ENCODE measurements at regions not wholly inside any gene's neighbourhood (a gene's known extent, or its start where the extent isn't known, plus 50 kb on each side); places are given as distances from the start of the nearest gene placed in this dataset.

DNA sequence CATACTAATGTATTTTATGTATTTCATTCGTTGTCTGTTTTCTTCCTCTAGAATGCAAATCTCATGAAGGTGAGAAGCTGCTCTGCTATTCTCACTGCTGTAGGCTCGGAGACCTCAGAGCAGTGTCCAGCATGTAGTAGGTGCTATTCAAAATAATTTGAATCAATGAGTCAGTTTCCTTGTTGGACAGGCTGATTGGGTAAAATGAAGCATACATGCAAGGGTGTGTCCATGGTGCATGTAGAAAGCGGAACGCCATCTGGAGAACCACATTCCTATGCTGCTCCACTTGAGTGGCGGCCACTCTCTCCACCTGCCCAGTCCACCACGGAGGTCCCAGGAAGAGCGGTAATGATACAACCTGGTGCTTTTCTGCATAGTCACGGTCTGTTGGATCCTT lies 412.1 kb downstream of the QKI start:
- no peak for DNase-seq
- Mint-ChIP-seq H3K4me1 (ENCODE audit: low read depth, unreplicated experiment) (peaks cover 3% of the 10 kb centered on the region), H3K36me3 (ENCODE audit: insufficient read depth, unreplicated experiment) (no peaks in the 10 kb centered on the region), H3K9me3 (ENCODE audit: low read depth, unreplicated experiment) (peaks cover 3% of the 10 kb centered on the region), H3K4me3 (ENCODE audit: low read depth, unreplicated experiment) (no peak overlapping the region), H3K27me3 (ENCODE audit: unreplicated experiment) (peaks cover 31% of the 10 kb centered on the region), H3K27ac (ENCODE audit: unreplicated experiment) (no peak overlapping the region)
- BruUV-seq (replicated peaks), result no TSS peak
- CTCF ChIA-PET, result no interaction called here
- intact Hi-C loops (cut with micrococcal nuclease; ENCODE audit: unreplicated experiment), result no loop called here
- TF ChIP-seq, protein P1, sequence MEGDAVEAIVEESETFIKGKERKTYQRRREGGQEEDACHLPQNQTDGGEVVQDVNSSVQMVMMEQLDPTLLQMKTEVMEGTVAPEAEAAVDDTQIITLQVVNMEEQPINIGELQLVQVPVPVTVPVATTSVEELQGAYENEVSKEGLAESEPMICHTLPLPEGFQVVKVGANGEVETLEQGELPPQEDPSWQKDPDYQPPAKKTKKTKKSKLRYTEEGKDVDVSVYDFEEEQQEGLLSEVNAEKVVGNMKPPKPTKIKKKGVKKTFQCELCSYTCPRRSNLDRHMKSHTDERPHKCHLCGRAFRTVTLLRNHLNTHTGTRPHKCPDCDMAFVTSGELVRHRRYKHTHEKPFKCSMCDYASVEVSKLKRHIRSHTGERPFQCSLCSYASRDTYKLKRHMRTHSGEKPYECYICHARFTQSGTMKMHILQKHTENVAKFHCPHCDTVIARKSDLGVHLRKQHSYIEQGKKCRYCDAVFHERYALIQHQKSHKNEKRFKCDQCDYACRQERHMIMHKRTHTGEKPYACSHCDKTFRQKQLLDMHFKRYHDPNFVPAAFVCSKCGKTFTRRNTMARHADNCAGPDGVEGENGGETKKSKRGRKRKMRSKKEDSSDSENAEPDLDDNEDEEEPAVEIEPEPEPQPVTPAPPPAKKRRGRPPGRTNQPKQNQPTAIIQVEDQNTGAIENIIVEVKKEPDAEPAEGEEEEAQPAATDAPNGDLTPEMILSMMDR (IDR thresholded peaks at IDR 0.05; ENCODE audit: unreplicated experiment), result no peak

DNA sequence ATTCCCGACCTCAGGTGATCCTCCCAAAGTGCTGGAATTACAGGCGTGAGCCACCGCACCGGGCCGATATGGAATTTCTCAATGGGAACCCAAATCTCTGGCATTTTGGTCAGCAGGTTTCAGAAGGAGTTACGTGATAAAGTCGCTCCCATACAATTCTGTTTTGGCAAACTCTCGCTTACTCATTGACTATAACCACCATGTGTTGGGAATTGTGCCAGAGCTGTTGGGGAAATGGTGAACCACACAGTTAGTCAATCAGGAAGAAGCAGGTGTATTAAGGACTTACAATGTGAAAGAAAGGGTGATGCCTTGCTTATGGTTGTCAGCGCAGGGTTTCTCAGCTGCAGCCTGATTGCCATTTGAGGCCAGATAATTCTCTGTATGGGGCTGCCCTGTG lies 410.5 kb downstream of the QKI start:
- H3K4me3 Mint-ChIP-seq (ENCODE audit: low read depth, unreplicated experiment), result no peak overlapping the region
- peaks cover 7% of the 10 kb centered on the region for H3K4me1 Mint-ChIP-seq (ENCODE audit: low read depth, unreplicated experiment)
- CTCF ChIA-PET, result interaction anchor here (0.5 to 0.7 kb wide), 2 partner anchors 38 to 299 kb away, joined by 3 to 4 read pairs; no protein-coding TSS in a partner anchor
- H3K36me3 Mint-ChIP-seq (ENCODE audit: insufficient read depth, unreplicated experiment), result no peaks in the 10 kb centered on the region
- H3K9me3 Mint-ChIP-seq (ENCODE audit: low read depth, unreplicated experiment), result peaks cover 5% of the 10 kb centered on the region
- peaks cover 31% of the 10 kb centered on the region for H3K27me3 Mint-ChIP-seq (ENCODE audit: unreplicated experiment)
- intact Hi-C loops (cut with micrococcal nuclease; ENCODE audit: unreplicated experiment), result no loop called here
- TF ChIP-seq, protein P1 (IDR thresholded peaks at IDR 0.05; ENCODE audit: unreplicated experiment), result no peak
- H3K27ac Mint-ChIP-seq (ENCODE audit: unreplicated experiment), result no peak overlapping the region
- peak; percentile 7 for DNase-seq
- no TSS peak for BruUV-seq (replicated peaks)

DNA sequence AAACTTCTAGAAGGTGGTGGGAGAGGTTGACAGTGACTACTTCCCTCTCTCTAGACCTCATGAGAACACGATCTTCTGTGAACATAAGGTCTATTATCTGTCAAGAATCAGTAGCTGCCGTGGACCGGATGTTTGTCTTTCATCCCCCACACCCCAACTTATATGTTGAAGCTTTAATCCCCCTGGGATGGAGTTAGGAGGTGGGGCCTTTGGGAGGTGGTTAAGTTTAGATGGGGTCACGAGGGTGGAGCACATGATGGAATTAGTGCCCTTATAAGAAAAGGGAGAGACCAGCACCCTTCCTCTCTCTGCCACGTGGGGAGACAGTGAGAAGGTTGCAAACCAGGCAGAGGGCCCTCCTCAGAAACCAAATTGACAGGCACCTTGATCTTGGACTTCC lies 409.1 kb downstream of the QKI start:
- CTCF ChIA-PET, result no interaction called here
- Mint-ChIP-seq H3K27me3 (ENCODE audit: unreplicated experiment) (peaks cover 18% of the 10 kb centered on the region), H3K27ac (ENCODE audit: unreplicated experiment) (no peak overlapping the region), H3K36me3 (ENCODE audit: insufficient read depth, unreplicated experiment) (no peaks in the 10 kb centered on the region), H3K4me1 (ENCODE audit: low read depth, unreplicated experiment) (peaks cover 7% of the 10 kb centered on the region), H3K9me3 (ENCODE audit: low read depth, unreplicated experiment) (peaks cover 7% of the 10 kb centered on the region), H3K4me3 (ENCODE audit: low read depth, unreplicated experiment) (no peak overlapping the region)
- intact Hi-C loops (cut with micrococcal nuclease; ENCODE audit: unreplicated experiment), result no loop called here
- no peak for DNase-seq
- TF ChIP-seq, protein P1 (IDR thresholded peaks at IDR 0.05; ENCODE audit: unreplicated experiment), result no peak
- BruUV-seq (replicated peaks), result no TSS peak

DNA sequence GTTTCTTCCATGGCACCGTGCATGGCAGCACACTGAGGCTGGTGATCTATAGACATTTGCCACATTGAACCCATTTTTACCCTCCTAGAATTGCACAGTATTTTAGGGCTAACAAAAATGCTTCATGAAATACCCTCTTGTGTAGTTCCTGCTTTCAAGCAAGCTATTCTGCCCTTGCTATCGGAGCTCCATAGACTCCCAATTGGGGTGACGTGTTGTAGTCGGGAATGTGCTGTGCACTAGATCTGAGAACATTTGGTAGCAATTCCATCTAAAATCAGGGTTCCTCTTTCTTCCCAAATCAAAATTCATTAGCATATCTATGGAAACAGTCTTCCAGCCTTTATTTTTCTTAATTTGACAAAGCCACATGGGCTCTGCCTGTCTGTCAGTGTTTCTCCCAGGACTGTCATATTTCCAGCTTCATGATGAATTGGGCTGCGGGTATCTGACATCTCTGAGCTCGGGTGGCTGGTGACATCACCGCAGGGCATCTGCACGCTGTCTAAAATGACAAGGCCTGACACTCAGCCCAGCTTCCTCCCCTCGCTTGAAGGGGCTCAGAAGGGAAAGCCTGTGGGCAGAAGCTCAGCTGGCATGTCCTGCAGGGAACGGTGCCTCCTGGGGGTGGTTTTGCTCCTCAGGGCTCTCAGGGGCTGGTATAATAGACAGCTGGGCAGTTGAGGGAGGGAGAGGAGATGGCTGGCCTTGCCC lies 406.4 kb downstream of the QKI start:
- Mint-ChIP-seq H3K9me3 (ENCODE audit: low read depth, unreplicated experiment) (peaks cover 7% of the 10 kb centered on the region), H3K27ac (ENCODE audit: unreplicated experiment) (no peak overlapping the region), H3K27me3 (ENCODE audit: unreplicated experiment) (peaks cover 2% of the 10 kb centered on the region), H3K4me3 (ENCODE audit: low read depth, unreplicated experiment) (no peak overlapping the region), H3K36me3 (ENCODE audit: insufficient read depth, unreplicated experiment) (no peaks in the 10 kb centered on the region), H3K4me1 (ENCODE audit: low read depth, unreplicated experiment) (peaks cover 7% of the 10 kb centered on the region)
- TF ChIP-seq, protein P1 (IDR thresholded peaks at IDR 0.05; ENCODE audit: unreplicated experiment), result no peak
- no peak for DNase-seq
- intact Hi-C loops (cut with micrococcal nuclease; ENCODE audit: unreplicated experiment), result no loop called here
- CTCF ChIA-PET, result no interaction called here
- no TSS peak for BruUV-seq (replicated peaks)
